Neural progenitor cell (in vitro differentiated cells): ENCODE measurements at regions not wholly inside any gene's neighbourhood (a gene's known extent, or its start where the extent isn't known, plus 50 kb on each side); places are given as distances from the start of the nearest gene placed in this dataset.

Experiments
- CTCF ChIP-seq: fragments of 200-600 bp; sonication (generic); IDR thresholded peaks from 2 replicates; pipeline ENCODE4 v1.5.1; 2017; ENCODE audit warnings: antibody characterized with exemption, mild to moderate bottlenecking
- EZH2 ChIP-seq: fragments of 200-600 bp; sonication (generic); IDR thresholded peaks from 2 replicates; pipeline ENCODE4 v1.6.1; 2017; ENCODE audit warnings: antibody characterized with exemption, mild to moderate bottlenecking, moderate library complexity
- EZH2phosphoT487 ChIP-seq: fragments of 200-600 bp; sonication (generic); IDR thresholded peaks from 2 replicates; pipeline ENCODE4 v1.6.1; 2017; ENCODE audit warnings: antibody characterized with exemption

GRCh38 chr21:17438635-17439034 lies 74.2 kb upstream of the CXADR start:
- TF ChIP-seq CTCF, result no peak
- TF ChIP-seq EZH2phosphoT487, result peak; percentile 57
- TF ChIP-seq EZH2, result no peak
